PC-3 (cell line): ENCODE measurements at regions not wholly inside any gene's neighbourhood (a gene's known extent, or its start where the extent isn't known, plus 50 kb on each side); places are given as distances from the start of the nearest gene placed in this dataset.

Experiments
- ATAC-seq: fragments of 200-7000 bp; cut with Tn5 transposase; 2 replicates; pipeline ENCODE4 v1.9.1; 2020; ENCODE audit warnings: mild to moderate bottlenecking, moderate library complexity
- BruUV-seq: library from RNA; stranded (reverse); fragments of 400-500 nt; replicated peaks from 2 replicates; lab custom pipeline; 2021; lab: Mats Ljungman, UMichigan
- CTCF ChIA-PET: fragments of 300-600 bp; sonication (Branson Sonifier 250); formaldehyde crosslinking; loops from one replicate; lab custom pipeline; 2022; ENCODE audit warnings: antibody characterized with exemption; lab: Charles Lee
- POLR2A ChIA-PET: fragments of 300-600 bp; sonication (Branson Sonifier 250); formaldehyde crosslinking; loops from one replicate; lab custom pipeline; 2022; ENCODE audit warnings: antibody characterized with exemption; ENCODE audit not compliant: unreplicated experiment; lab: Charles Lee
- DNase-seq: peaks from one replicate; pipeline ENCODE4 v3.0.0-alpha.2; 2015
- H2AFZ ChIP-seq: fragments of 300-600 bp; sonication (generic); 2 replicates; pipeline ENCODE4 v1.6.0; 2016; ENCODE audit warnings: antibody characterized with exemption, low read length
- H3F3A ChIP-seq: fragments of 300-600 bp; sonication (generic); one replicate; pipeline ENCODE4 v1.6.0; 2017; ENCODE audit warnings: antibody characterized with exemption, low read length, control low read depth, mild to moderate bottlenecking; ENCODE audit not compliant: unreplicated experiment
- H3K27ac ChIP-seq: fragments of 300-600 bp; sonication (generic); 2 replicates; pipeline ENCODE4 v1.5.1; 2016; ENCODE audit warnings: mild to moderate bottlenecking, low read length
- H3K27me3 ChIP-seq: fragments of 300-600 bp; sonication (generic); 2 replicates; pipeline ENCODE4 v1.6.1; 2016; ENCODE audit warnings: low read length, mixed read lengths
- H3K36me3 ChIP-seq: fragments of 300-600 bp; sonication (generic); 2 replicates; pipeline ENCODE4 v1.6.1; 2016; ENCODE audit warnings: low read depth, mixed run types, low read length, mixed read lengths
- H3K4me1 ChIP-seq: fragments of 300-600 bp; sonication (generic); 2 replicates; pipeline ENCODE4 v1.5.1; 2016; ENCODE audit warnings: low read length; ENCODE audit not compliant: insufficient read depth
- H3K4me2 ChIP-seq: fragments of 300-600 bp; sonication (generic); 2 replicates; pipeline ENCODE4 v1.6.0; 2016; ENCODE audit warnings: low read length
- H3K4me3 ChIP-seq: fragments of 300-600 bp; sonication (generic); 2 replicates; pipeline ENCODE4 v1.5.1; 2016; ENCODE audit warnings: mild to moderate bottlenecking, low read length, mixed read lengths
- H3K79me2 ChIP-seq: fragments of 300-600 bp; sonication (generic); 2 replicates; pipeline ENCODE4 v1.6.1; 2017; ENCODE audit warnings: low read length, mixed read lengths
- H3K9ac ChIP-seq: fragments of 300-600 bp; sonication (generic); 2 replicates; pipeline ENCODE4 v1.6.0; 2016; ENCODE audit warnings: mild to moderate bottlenecking, low read length
- H3K9me2 ChIP-seq: fragments of 300-600 bp; sonication (generic); replicated peaks from 2 replicates; pipeline ENCODE4 v1.6.1; 2016; ENCODE audit warnings: mixed run types, low read length, mixed read lengths
- H3K9me3 ChIP-seq: fragments of 300-600 bp; sonication (generic); 2 replicates; pipeline ENCODE4 v1.6.1; 2016; ENCODE audit warnings: low read length, mixed read lengths
- H4K20me1 ChIP-seq: fragments of 300-600 bp; sonication (generic); 2 replicates; pipeline ENCODE4 v1.6.1; 2016; ENCODE audit warnings: low read length, mixed read lengths
- EZH2 ChIP-seq: fragments of 300-600 bp; sonication (generic); IDR thresholded peaks from one replicate; pipeline ENCODE4 v1.6.1; 2017; ENCODE audit warnings: antibody characterized with exemption, mild to moderate bottlenecking, low read length; ENCODE audit not compliant: unreplicated experiment
- EZH2phosphoT487 ChIP-seq: fragments of 300-600 bp; sonication (generic); IDR thresholded peaks from 2 replicates; pipeline ENCODE4 v1.6.1; 2018; ENCODE audit warnings: mild to moderate bottlenecking, antibody characterized with exemption, low read length, borderline replicate concordance
- intact Hi-C: fragments of 100-400 bp; cut with micrococcal nuclease; formaldehyde crosslinking; loops from 2 replicates; pipeline ENCODE4 v1.9.0; 2023
- TF ChIP-seq, protein P1 (sequence below): fragments of 300-600 bp; sonication (generic); conservative IDR thresholded peaks from 2 replicates; pipeline ENCODE4 v1.5.1; 2017; ENCODE audit warnings: antibody characterized with exemption, low read depth, mild to moderate bottlenecking, low read length

DNA sequence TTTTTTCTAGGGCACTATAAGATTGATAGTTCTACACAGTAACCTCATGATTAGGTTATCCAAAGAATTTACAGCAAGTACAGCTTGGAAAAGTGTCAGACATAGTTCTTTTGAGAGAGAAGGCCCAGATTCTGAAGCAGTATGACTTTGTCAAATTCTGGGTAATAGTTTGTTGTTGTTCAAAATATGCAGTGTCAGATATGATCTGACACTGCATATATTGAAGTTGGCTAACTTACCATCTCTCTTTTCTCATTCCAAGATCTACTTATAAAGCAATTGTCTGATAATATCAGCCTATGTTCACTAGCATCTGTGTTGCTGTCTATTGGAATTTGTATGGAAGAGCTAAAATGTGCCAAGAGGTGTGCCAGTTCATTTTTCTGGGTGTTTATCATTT is 160.1 kb downstream of the CTH start:
- TF ChIP-seq, protein P1, sequence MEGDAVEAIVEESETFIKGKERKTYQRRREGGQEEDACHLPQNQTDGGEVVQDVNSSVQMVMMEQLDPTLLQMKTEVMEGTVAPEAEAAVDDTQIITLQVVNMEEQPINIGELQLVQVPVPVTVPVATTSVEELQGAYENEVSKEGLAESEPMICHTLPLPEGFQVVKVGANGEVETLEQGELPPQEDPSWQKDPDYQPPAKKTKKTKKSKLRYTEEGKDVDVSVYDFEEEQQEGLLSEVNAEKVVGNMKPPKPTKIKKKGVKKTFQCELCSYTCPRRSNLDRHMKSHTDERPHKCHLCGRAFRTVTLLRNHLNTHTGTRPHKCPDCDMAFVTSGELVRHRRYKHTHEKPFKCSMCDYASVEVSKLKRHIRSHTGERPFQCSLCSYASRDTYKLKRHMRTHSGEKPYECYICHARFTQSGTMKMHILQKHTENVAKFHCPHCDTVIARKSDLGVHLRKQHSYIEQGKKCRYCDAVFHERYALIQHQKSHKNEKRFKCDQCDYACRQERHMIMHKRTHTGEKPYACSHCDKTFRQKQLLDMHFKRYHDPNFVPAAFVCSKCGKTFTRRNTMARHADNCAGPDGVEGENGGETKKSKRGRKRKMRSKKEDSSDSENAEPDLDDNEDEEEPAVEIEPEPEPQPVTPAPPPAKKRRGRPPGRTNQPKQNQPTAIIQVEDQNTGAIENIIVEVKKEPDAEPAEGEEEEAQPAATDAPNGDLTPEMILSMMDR: no peak
- TF ChIP-seq EZH2 (no peak), EZH2phosphoT487 (no peak)
- H3K36me3 ChIP-seq: no peaks in the 10 kb centered on the region
- no peaks in the 10 kb centered on the region for H3F3A ChIP-seq
- H3K9me2 ChIP-seq: no peaks in the 10 kb centered on the region
- no TSS peak for BruUV-seq
- ATAC-seq (no peak), DNase-seq (no peak)
- no peak overlapping the region for H3K27ac ChIP-seq
- no peak overlapping the region for H3K4me2 ChIP-seq
- ChIA-PET CTCF (no interaction called here), POLR2A (interaction anchor here (0.6 kb wide), 1 partner anchor 409 kb away, joined by 4 read pairs; no protein-coding TSS in a partner anchor)
- H4K20me1 ChIP-seq: no peaks in the 10 kb centered on the region
- no peaks in the 10 kb centered on the region for H3K79me2 ChIP-seq
- H3K4me3 ChIP-seq: no peak overlapping the region
- no peaks in the 10 kb centered on the region for H3K4me1 ChIP-seq
- H2AFZ ChIP-seq: no peak overlapping the region
- peaks cover 37% of the 10 kb centered on the region for H3K27me3 ChIP-seq
- no peaks in the 10 kb centered on the region for H3K9me3 ChIP-seq
- H3K9ac ChIP-seq: no peak overlapping the region
- intact Hi-C loops: no loop called here

DNA sequence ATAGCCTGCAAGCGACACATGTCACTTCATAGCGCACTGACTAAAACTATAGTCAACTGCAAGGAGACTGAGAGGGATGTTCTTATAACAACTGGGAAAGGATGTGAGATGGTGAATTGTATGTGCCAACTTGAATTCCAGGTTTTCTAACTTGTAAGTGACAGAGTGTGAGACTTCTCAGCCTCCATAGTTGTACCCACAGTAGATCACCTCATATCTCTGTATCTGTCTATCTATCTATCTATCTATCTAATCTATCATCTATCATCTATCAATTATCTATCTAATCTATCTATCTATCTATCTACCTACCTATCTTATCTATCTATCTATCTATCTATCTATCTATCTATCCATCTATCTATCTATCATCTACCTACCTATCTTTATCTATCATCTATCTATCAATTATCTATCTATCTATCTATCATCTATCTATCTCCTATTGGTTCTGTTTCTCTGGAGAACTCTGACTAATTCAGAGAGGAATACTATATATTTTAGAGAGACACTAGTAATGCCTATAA is 162.3 kb downstream of the CTH start:
- H3K36me3 ChIP-seq: no peaks in the 10 kb centered on the region
- H3K4me3 ChIP-seq: no peak overlapping the region
- H3K4me2 ChIP-seq: no peak overlapping the region
- H2AFZ ChIP-seq: no peak overlapping the region
- no peaks in the 10 kb centered on the region for H3K79me2 ChIP-seq
- H4K20me1 ChIP-seq: no peaks in the 10 kb centered on the region
- DNase-seq (no peak), ATAC-seq (no peak)
- H3K9me2 ChIP-seq: no peaks in the 10 kb centered on the region
- TF ChIP-seq EZH2 (no peak), EZH2phosphoT487 (no peak)
- TF ChIP-seq, protein P1: no peak
- H3K27ac ChIP-seq: no peak overlapping the region
- intact Hi-C loops: no loop called here
- H3K4me1 ChIP-seq: no peaks in the 10 kb centered on the region
- H3K27me3 ChIP-seq: peaks cover 29% of the 10 kb centered on the region
- H3K9ac ChIP-seq: no peak overlapping the region
- ChIA-PET POLR2A (no interaction called here), CTCF (no interaction called here)
- no TSS peak for BruUV-seq
- H3F3A ChIP-seq: no peaks in the 10 kb centered on the region
- no peaks in the 10 kb centered on the region for H3K9me3 ChIP-seq

DNA sequence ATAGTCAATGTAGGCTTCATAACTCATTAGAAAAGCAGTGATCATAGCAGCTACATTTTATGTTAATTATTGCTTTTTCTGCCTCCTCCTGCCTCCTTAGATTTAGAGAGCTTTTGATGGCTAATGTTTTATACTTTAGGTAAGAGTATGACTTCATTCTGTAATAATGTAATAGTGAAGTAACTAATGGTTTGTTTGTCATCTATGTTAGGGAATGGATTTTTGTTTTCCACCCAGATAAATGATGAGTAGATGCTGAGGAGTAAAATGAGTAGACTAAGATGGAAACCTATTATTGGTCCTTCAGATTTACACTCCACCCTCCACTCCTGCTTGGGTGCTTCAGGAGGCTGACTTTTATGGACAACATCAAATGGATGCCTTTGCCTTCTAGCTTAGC is 170.6 kb downstream of the CTH start:
- BruUV-seq: no TSS peak
- Histone ChIP-seq H3K4me2 (no peak overlapping the region), H3K27me3 (peaks cover 47% of the 10 kb centered on the region), H3K36me3 (no peaks in the 10 kb centered on the region), H3K9me3 (no peaks in the 10 kb centered on the region), H3K79me2 (no peaks in the 10 kb centered on the region), H3F3A (no peaks in the 10 kb centered on the region), H3K9ac (no peak overlapping the region), H4K20me1 (no peaks in the 10 kb centered on the region), H3K9me2 (no peaks in the 10 kb centered on the region), H3K27ac (no peak overlapping the region), H3K4me3 (no peak overlapping the region), H2AFZ (no peak overlapping the region), H3K4me1 (no peaks in the 10 kb centered on the region)
- TF ChIP-seq, protein P1: no peak
- TF ChIP-seq EZH2: no peak
- no peak for TF ChIP-seq EZH2phosphoT487
- DNase-seq: no peak
- CTCF ChIA-PET: no interaction called here
- POLR2A ChIA-PET: no interaction called here
- no peak for ATAC-seq
- intact Hi-C loops: no loop called here
